MG63 (cell line): ENCODE measurements at regions not wholly inside any gene's neighbourhood (a gene's known extent, or its start where the extent isn't known, plus 50 kb on each side); places are given as distances from the start of the nearest gene placed in this dataset.
A peak's percentile ranks its signal among the peaks of the same experiment; 100 is the strongest.

Experiments used
- DNase-seq: peaks from one replicate; pipeline ENCODE4 v3.0.0-alpha.2; 2020
- H3K27me3 ChIP-seq: fragments of 250-450 bp; sonication (Bioruptor Pico); 2 replicates; pipeline ENCODE4 v1.5.1; 2020; ENCODE audit warnings: mild to moderate bottlenecking, moderate library complexity
- H3K36me3 ChIP-seq: fragments of 250-450 bp; sonication (Bioruptor Pico); 2 replicates; pipeline ENCODE4 v1.5.1; 2020; ENCODE audit warnings: mild to moderate bottlenecking, moderate library complexity
- H3K4me3 ChIP-seq: fragments of 250-450 bp; sonication (Bioruptor Pico); 2 replicates; pipeline ENCODE4 v1.5.1; 2020; ENCODE audit warnings: mild to moderate bottlenecking, moderate library complexity
- H3K9me3 ChIP-seq: fragments of 250-450 bp; sonication (Bioruptor Pico); 2 replicates; pipeline ENCODE4 v1.5.1; 2020; ENCODE audit warnings: mild to moderate bottlenecking, moderate library complexity

GRCh38 chr16:86450691-86451090 lies 59.6 kb upstream of the FOXF1 start:
- DNase-seq: no peak
- Histone ChIP-seq H3K4me3 (no peak overlapping the region), H3K27me3 (no peaks in the 10 kb centered on the region), H3K36me3 (no peaks in the 10 kb centered on the region), H3K9me3 (peaks cover 3% of the 10 kb centered on the region; the same call in 1 of the 2 replicates)

- DNase-seq: peak; percentile 98
- no peaks in the 10 kb centered on the region for H3K27me3 ChIP-seq
- no peak overlapping the region for H3K4me3 ChIP-seq
- no peaks in the 10 kb centered on the region for H3K36me3 ChIP-seq
- H3K9me3 ChIP-seq: peaks cover 3% of the 10 kb centered on the region; the same call in 1 of the 2 replicates
These were observed 57.9 kb upstream of the FOXF1 start for GRCh38 chr16:86452451-86452850.

GRCh38 chr16:86455116-86455515 lies 55.2 kb upstream of the FOXF1 start:
- peak; percentile 87 for DNase-seq
- Histone ChIP-seq H3K4me3 (no peak overlapping the region), H3K9me3 (peaks cover 3% of the 10 kb centered on the region; the same call in 1 of the 2 replicates), H3K36me3 (no peaks in the 10 kb centered on the region), H3K27me3 (no peaks in the 10 kb centered on the region)

GRCh38 chr16:86455640-86456039 lies 54.7 kb upstream of the FOXF1 start:
- Histone ChIP-seq H3K4me3 (no peak overlapping the region), H3K9me3 (peaks cover 4% of the 10 kb centered on the region; the same call in 1 of the 2 replicates), H3K36me3 (no peaks in the 10 kb centered on the region), H3K27me3 (no peaks in the 10 kb centered on the region)
- no peak for DNase-seq

GRCh38 chr16:86457501-86458148 lies 52.7 kb upstream of the FOXF1 start:
- peak overlapping the region; percentile 0; the same call in 1 of the 2 replicates for H3K4me3 ChIP-seq
- H3K36me3 ChIP-seq: no peaks in the 10 kb centered on the region
- H3K27me3 ChIP-seq: no peaks in the 10 kb centered on the region
- H3K9me3 ChIP-seq: peaks cover 15% of the 10 kb centered on the region
- peak; percentile 99 for DNase-seq

GRCh38 chr16:86458149-86458777 lies 52.1 kb upstream of the FOXF1 start:
- H3K27me3 ChIP-seq: no peaks in the 10 kb centered on the region
- no peaks in the 10 kb centered on the region for H3K36me3 ChIP-seq
- peak overlapping the region; percentile 0; the same call in 1 of the 2 replicates for H3K4me3 ChIP-seq
- peaks cover 11% of the 10 kb centered on the region for H3K9me3 ChIP-seq
- no peak for DNase-seq

GRCh38 chr16:86459266-86459665 lies 51.1 kb upstream of the FOXF1 start:
- Histone ChIP-seq H3K4me3 (no peak overlapping the region), H3K9me3 (peaks cover 11% of the 10 kb centered on the region), H3K36me3 (no peaks in the 10 kb centered on the region), H3K27me3 (no peaks in the 10 kb centered on the region)
- no peak for DNase-seq
